WTC11 (cell line): ENCODE measurements at regions not wholly inside any gene's neighbourhood (a gene's known extent, or its start where the extent isn't known, plus 50 kb on each side); places are given as distances from the start of the nearest gene placed in this dataset.

ENCODE experiments used
- ATF3 ChIP-seq: sonication (generic); formaldehyde crosslinking; conservative IDR thresholded peaks from 2 replicates; pipeline ENCODE4 v1.8.1; 2022; ENCODE audit warnings: mild to moderate bottlenecking, missing genetic modification reagents
- CBFB ChIP-seq: sonication (generic); formaldehyde crosslinking; IDR thresholded peaks from 2 replicates; pipeline ENCODE4 v1.8.1; 2022; ENCODE audit warnings: mild to moderate bottlenecking, low read depth, missing genetic modification reagents
- CREB1 ChIP-seq: sonication (generic); formaldehyde crosslinking; IDR thresholded peaks from 2 replicates; pipeline ENCODE4 v1.8.0; 2023; ENCODE audit warnings: mild to moderate bottlenecking, missing genetic modification reagents
- ELF4 ChIP-seq: sonication (generic); formaldehyde crosslinking; IDR thresholded peaks from 2 replicates; pipeline ENCODE4 v1.8.1; 2022; ENCODE audit warnings: low read depth, mild to moderate bottlenecking, moderate library complexity, missing genetic modification reagents
- RELA ChIP-seq: sonication (generic); formaldehyde crosslinking; IDR thresholded peaks from 2 replicates; pipeline ENCODE4 v1.8.1; 2022; ENCODE audit warnings: missing genetic modification reagents, mild to moderate bottlenecking, borderline replicate concordance
- RORB ChIP-seq: fragments of 250-450 bp; sonication (Bioruptor Pico); IDR thresholded peaks from 2 replicates; pipeline ENCODE4 v1.9.0; 2021; ENCODE audit warnings: mild to moderate bottlenecking
- SP1 ChIP-seq: sonication (generic); formaldehyde crosslinking; conservative IDR thresholded peaks from 2 replicates; pipeline ENCODE4 v1.8.1; 2022; ENCODE audit warnings: missing genetic modification reagents
- ZNF396 ChIP-seq: fragments of 250-450 bp; sonication (Bioruptor Pico); IDR thresholded peaks from 2 replicates; pipeline ENCODE4 v1.8.0; 2021; ENCODE audit warnings: mild to moderate bottlenecking, moderate library complexity, borderline replicate concordance
- ZNF423 ChIP-seq: fragments of 250-450 bp; sonication (Bioruptor Pico); IDR thresholded peaks from 2 replicates; pipeline ENCODE4 v2.1.2; 2022; ENCODE audit warnings: mild to moderate bottlenecking, moderate library complexity
- TF ChIP-seq, protein P1 (sequence below): sonication (generic); formaldehyde crosslinking; IDR thresholded peaks from 2 replicates; pipeline ENCODE4 v1.8.0; 2022; ENCODE audit warnings: mild to moderate bottlenecking, missing genetic modification reagents
- TF ChIP-seq, protein P2 (sequence below): fragments of 200-600 bp; IDR thresholded peaks from 2 replicates; pipeline ENCODE4 v1.8.0; 2022; ENCODE audit warnings: antibody characterized with exemption
- TF ChIP-seq, protein P3 (sequence below): sonication (generic); formaldehyde crosslinking; IDR thresholded peaks from 2 replicates; pipeline ENCODE4 v1.8.1; 2022; ENCODE audit warnings: low read depth, mild to moderate bottlenecking, moderate library complexity, missing genetic modification reagents, borderline replicate concordance

DNA sequence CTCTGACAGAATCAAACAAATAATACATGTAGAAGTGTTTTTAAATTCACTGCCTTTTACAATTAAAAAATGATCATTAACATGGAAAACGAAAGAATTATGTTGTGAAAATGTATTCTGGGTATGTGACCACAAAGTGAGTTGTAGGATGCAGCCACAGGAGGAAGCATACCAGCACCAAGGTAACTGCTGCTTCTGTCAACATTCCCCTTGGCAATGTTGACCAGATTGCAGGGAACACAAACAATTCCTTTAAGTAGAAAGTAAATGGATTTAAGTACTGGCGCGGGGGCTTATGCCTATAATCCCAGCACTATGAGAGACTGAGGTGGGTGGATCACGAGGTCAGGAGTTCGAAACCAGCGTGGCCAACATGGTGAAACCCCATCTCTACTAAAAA, 1877.9 kb upstream of the PCDH7 start:
- TF ChIP-seq, protein P1, sequence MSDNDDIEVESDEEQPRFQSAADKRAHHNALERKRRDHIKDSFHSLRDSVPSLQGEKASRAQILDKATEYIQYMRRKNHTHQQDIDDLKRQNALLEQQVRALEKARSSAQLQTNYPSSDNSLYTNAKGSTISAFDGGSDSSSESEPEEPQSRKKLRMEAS, result no peak
- TF ChIP-seq, protein P2, sequence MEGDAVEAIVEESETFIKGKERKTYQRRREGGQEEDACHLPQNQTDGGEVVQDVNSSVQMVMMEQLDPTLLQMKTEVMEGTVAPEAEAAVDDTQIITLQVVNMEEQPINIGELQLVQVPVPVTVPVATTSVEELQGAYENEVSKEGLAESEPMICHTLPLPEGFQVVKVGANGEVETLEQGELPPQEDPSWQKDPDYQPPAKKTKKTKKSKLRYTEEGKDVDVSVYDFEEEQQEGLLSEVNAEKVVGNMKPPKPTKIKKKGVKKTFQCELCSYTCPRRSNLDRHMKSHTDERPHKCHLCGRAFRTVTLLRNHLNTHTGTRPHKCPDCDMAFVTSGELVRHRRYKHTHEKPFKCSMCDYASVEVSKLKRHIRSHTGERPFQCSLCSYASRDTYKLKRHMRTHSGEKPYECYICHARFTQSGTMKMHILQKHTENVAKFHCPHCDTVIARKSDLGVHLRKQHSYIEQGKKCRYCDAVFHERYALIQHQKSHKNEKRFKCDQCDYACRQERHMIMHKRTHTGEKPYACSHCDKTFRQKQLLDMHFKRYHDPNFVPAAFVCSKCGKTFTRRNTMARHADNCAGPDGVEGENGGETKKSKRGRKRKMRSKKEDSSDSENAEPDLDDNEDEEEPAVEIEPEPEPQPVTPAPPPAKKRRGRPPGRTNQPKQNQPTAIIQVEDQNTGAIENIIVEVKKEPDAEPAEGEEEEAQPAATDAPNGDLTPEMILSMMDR, result no peak
- TF ChIP-seq CBFB (no peak), SP1 (CRISPR knock-in tag) (no peak), ATF3 (CRISPR knock-in tag) (no peak), RELA (CRISPR knock-in tag) (no peak), CREB1 (no peak), RORB (CRISPR knock-in tag) (no peak), ZNF423 (no peak), ELF4 (CRISPR knock-in tag) (no peak), ZNF396 (CRISPR knock-in tag) (no peak)
- TF ChIP-seq, protein P3, sequence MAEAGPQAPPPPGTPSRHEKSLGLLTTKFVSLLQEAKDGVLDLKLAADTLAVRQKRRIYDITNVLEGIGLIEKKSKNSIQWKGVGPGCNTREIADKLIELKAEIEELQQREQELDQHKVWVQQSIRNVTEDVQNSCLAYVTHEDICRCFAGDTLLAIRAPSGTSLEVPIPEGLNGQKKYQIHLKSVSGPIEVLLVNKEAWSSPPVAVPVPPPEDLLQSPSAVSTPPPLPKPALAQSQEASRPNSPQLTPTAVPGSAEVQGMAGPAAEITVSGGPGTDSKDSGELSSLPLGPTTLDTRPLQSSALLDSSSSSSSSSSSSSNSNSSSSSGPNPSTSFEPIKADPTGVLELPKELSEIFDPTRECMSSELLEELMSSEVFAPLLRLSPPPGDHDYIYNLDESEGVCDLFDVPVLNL (CRISPR knock-in tag), result no peak
